Esophagus squamous epithelium (tissue), 4 donors: ENCODE measurements at regions not wholly inside any gene's neighbourhood (a gene's known extent, or its start where the extent isn't known, plus 50 kb on each side); places are given as distances from the start of the nearest gene placed in this dataset.

Experiments
- CTCF ChIP-seq, 6 experiments: fragments of 450-650 bp in 4 of 6; fragments of 200-600 bp in 2 of 6; sonication (generic) in 2 of 6; IDR thresholded peaks; one replicate each; pipeline ENCODE4 v1.5.1; 2016 to 2019; ENCODE audit warnings: antibody characterized with exemption in 6 of 6, mild to moderate bottlenecking in 4 of 6, moderate library complexity in 4 of 6
- POLR2A ChIP-seq, 4 donors: fragments of 450-650 bp; IDR thresholded peaks; one replicate each; pipeline ENCODE4 v1.6.1; 2017; ENCODE audit warnings: antibody characterized with exemption in 4 of 4, mild to moderate bottlenecking in 4 of 4, moderate library complexity in 3 of 4

DNA sequence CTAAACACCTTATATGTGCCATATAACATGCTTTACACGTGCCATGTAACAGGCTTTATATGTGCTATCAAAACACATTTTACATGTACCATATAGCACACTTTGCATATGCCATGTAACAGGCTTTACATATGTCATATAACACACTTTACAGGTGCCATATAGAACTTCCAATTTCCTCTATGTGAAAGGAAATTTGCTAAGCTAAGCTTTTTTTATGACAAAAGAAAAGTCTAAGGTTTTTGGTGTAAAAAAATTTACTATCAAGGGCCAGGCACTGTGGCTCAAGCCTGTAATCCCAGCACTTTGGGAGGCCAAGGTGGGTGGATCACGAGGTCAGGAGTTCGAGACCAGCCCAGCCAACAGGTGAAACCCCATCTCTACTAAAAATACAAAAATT is 136.5 kb downstream of the AKAIN1 start:
- TF ChIP-seq POLR2A (IDR thresholded peaks at IDR 0.05) (no peak), CTCF (IDR thresholded peaks at IDR 0.05) (no peak)
